GM19328 (cell line): ENCODE measurements at regions not wholly inside any gene's neighbourhood (a gene's known extent, or its start where the extent isn't known, plus 50 kb on each side); places are given as distances from the start of the nearest gene placed in this dataset.

ENCODE experiments used
- ATAC-seq: cut with Tn5 transposase; IDR thresholded peaks from one replicate; pipeline ENCODE4 v1.9.1; 2021; ENCODE audit warnings: mild to moderate bottlenecking, moderate library complexity; ENCODE audit not compliant: unreplicated experiment

DNA sequence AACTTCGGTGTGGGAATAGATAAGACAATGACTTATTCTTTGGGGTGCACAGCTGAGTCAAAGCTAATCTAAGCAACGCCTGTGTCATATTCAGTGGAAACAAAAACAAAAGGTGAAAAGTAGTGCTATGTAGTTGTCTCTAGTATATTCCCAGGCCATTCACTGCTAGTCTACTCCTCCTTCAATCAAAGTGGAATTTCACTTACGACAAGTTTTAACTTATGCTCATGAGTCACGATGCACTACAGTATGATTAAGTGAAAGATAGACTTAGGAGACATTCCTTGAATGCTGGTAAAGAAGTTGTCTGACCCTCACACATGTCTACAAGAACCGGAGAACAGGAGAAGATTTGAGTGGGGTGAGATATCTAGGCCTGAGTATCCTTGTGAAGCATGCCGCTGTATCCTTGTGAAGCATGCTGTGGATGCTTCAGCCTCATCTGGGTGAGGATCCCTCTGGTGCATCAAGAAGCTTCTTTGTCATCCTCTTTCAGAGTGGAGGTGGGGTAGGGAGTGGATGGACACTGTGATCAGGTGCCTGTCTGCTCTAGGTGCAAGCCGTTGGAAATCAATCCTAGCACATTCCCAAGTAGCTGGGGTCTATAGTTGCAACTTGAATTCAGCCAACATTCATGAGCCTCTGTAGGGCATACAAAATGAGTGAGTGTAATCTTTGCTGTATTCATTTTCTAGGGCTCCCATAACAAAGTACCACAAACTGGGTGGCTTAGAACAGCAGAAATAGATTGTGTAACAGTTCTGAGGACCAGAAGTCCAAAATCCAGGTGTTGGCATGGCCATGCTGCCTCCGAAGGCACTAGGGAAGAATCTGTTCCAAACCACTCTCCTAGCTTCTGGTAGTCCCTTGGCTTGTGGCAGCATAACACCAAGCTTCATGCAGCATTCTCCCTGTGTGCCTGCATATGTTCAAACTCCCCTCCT lies 173.5 kb upstream of the FN1 start:
- ATAC-seq: no peak

DNA sequence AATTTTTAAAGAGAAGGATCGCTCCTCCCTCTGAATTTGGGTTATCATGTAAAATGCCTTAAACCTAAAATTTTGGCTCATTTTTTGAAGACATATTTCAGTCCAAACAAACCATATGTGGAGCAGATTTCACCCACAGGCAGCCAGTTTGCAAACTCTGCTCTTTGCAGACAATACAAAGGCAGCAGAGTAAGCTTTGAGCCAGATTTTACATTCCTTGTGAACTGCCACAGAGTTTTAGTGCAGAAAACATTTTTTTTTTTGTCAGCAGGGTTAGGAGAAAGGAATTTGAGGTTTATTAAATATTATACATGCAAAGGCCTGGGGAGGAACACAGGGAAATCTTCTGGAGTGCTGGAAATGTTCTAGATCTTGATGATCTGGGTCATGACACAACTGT lies 171.9 kb upstream of the FN1 start:
- ATAC-seq: no peak

- ATAC-seq: no peak
Measured at GRCh38 chr2:215606219-215606618, 170.4 kb upstream of the FN1 start.

DNA sequence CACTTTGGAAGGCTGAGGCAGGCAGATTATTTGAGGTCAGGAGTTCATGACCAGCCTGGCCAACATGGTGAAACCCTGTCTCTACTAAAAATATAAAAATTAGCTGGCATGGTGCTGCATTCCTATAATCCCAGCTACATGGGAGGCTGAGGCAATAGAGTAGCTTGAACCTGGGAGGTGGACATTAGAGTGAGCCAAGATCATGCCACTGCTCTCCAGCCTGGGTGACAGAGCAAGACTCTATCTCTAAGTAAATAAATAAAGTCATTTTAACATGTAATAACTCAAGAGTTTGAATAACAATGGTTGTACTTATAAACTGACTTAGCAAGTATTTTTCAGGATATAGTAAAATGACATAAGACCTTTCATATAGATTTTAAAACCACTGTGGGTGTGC lies 169.3 kb upstream of the FN1 start:
- ATAC-seq: no peak

DNA sequence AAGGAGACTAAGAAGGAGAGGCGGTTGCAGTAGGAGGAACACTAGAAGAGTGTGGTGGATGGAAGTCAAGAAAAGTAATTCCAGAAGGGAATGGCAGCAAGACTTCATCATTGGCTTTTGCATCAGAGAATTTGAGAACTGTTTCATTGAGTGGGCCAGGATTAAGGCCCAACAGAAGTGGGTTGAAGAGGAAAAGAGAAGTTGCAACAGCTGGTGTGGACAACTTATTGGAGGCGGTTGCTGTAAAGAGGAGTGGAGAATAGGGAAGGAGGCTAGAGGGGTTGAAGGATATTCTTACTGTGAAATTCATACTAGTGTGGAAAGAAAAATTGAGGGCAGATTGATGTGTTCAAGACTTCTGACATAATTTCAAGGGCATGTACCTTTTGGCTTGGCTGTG lies 168.7 kb upstream of the FN1 start:
- no peak for ATAC-seq

GRCh38 chr2:215603440-215603839 lies 167.6 kb upstream of the FN1 start:
- ATAC-seq: no peak

DNA sequence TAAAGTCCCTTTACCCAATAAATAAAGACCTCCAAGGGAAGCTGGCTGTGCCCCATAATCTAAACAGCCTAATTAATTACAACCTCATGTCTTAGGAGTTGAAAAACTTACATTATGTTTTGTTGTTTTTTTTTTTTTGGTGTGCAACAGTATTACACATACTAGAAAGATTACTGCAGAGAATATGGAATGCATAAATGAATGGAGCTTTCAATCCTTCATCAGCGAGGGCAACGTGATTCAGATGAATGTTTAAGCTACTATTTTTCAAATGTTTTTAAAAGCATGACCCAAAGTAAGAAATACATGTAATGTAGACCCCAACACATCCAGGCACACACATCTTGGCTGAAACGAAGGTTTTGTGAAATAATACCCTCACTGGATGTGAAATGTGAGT lies 167.1 kb upstream of the FN1 start:
- ATAC-seq: no peak

DNA sequence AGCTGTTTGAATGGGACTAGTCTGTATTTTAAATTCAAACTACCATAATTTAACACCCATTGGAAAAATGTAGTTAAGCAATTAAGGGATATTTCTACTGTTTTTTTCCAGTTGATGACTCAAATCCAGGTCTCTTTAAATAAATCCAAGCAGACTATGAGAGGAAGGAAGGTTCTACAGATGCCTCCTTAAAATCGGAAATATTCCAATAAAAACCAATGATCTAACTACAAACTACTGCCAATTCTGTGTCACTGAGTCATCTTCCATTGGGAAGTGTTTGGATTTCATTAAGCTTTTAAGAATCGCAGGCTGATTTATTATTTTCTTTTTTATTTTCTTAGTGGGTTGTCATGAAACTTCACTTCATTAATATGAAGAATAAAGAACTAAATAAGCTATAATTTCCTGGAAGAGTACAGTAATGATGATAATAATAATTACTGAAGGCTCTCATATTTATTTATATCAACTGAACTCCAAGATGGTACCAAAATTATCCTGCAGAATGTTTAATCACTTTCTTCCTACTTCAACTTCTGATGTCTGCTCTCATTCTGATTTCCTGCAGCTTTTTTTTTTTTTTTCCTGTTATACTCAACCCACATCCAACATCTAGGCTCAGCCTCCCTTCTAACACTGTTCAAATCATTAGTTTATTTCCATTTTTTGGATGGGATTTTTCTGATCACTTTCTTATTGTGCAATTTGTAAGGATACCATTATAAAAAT lies 166.3 kb upstream of the FN1 start:
- ATAC-seq: no peak

DNA sequence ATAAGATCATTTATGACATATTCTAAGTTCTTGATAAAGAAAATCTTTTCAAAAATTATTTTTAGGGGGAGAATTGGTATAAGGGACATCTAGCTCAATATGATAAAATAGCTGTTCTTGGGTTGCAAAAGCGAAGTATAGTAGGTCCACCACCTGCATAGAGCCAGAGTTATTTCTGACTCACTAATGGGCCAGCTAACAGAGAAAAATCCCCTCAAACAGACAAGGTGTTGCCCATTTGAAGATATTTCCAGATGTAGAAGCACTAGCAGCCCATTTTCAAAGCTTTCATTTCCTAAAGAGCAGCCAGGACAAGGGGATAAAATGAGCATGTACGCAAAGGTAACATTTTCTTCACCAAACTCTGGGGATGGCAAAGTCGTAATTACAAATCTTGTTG lies 165.7 kb upstream of the FN1 start:
- ATAC-seq: no peak

DNA sequence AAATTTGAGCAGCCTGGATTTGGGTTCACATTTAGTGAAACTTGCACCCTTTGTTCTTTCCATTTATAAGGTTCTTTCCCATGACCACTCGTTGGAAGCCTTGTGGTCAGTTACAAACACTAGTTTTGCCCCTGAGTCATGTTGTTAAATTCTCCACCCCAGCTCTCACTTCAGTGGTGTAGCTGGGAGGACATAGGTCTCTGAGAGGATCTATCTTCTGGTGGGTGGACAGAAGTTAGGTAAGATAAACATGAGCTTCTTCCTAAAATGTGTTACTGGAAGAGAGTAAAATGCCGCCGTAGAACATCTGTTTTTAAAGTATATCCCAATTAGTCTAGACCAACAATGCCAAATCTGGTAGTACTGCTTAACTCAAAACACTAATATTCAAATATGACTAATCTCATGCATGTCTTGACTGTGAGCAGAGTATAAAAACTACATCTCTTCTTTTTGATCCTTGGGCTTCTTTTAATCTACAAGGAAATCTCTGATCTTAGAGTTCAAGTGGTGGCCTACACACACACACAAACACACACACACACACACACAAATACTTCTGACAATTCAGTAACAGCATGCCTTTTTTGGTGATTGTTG lies 162.6 kb upstream of the FN1 start:
- ATAC-seq: no peak

DNA sequence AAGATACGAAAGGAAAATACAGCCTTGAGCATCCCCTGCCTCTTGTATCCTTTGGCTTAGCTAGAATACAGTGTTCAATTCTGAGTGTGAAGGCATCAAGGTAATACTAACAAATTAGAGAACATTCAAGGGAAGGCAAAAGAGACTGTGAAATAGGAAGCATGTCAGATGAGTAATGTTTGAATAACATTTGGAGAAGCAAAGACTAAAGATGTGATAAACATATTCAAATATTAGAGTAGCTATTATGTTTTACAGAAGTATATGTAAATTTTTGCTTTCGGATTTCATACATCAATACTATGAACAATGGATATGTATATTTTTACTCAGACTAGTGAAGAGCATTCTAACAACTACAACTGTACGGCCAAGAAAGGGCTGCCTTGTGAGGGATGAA lies 161.7 kb upstream of the FN1 start:
- ATAC-seq: no peak

DNA sequence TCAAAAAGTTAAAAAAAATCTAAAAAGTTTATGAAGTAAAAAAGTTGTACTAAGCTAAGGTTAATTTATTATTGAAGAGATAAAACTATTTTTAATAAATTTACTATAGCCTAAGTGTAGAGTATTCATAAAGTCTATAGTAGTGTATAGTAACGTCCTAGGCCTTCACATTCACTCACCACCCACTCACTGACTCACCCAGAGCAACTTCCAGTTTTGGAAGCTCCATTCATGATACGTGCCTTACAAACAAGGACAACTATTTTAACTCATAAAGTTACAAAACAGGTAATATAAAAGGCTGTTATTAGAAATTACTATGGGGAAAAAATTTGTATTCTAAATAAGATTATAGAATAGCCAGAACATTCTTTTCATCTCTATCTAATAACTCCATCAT lies 158.9 kb upstream of the FN1 start:
- ATAC-seq: no peak

DNA sequence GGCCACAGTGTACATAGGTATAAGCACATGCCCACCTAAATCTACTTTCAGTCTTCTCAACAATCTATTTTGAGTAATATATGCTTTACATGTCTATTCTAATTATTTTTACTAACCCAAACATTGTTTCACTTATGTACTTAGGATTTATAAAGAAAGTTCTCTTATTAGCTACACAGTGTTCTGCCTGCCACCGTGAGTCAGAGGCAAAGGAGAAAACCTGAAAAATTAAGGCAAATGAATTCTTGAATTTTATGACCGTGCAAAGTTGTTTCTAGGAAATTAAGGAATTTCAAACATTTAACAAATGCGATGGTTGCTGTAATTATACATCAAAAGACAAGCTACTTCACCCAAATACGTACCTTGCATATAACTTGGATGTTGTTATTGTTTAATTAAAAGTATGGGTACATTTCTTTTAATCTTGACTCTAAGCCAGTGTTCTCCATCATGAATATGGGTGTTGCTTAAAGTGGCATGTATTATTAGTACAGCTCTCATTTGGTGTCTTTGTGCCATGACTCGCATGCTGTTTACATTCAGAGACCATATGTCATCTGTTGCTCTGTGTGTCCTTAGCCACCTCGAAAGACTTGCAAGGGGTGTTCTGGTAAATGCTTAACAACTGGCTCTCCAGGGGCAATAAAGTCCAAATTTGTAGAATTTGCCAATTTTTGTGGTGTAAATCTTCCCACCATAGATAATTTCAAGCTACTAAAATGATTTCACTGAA lies 154.3 kb upstream of the FN1 start:
- ATAC-seq: no peak

GRCh38 chr2:215583881-215584280 lies 148.0 kb upstream of the FN1 start:
- no peak for ATAC-seq

DNA sequence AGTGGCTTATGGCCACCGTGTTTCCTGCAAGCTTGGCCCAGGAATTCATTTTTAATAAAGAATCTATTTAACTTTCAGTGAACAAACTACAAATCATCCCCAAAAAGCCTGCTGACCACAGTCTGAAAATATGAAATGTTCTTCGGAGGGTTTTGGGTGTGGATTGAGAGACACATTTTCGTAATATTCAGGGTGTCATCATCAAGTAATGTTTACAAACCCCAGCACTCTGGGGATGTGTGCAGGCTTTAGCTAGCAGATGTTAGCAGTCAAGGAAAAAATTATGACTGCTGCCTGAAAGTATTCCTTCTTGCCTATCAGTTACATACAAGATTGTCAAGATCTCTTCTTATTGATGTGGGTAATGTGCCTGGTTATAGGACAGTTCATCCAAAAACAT lies 143.9 kb upstream of the FN1 start:
- no peak for ATAC-seq

- ATAC-seq: no peak
Measured at GRCh38 chr2:215577356-215577755, 141.5 kb upstream of the FN1 start.

DNA sequence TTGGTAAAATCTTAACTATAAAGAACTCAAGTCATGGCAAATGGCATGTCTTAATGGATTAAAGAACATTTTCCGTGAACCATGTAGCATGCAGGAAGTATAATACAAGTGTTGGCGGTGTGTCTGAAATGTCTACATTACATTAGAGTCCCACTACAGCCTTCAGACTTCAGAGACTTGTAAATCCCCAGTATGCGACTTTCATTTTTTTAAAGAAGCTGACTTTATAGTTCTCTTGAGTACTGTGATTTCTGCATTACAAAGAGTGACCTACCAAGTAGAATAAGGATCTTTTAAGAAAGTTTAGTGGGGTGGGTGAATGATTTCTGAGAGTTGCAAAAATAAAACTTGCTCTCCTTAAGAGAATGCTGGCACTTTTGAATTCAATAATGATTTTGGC lies 140.7 kb upstream of the FN1 start:
- ATAC-seq: no peak

- no peak for ATAC-seq
Measured at GRCh38 chr2:215573496-215573895, 137.6 kb upstream of the FN1 start.

DNA sequence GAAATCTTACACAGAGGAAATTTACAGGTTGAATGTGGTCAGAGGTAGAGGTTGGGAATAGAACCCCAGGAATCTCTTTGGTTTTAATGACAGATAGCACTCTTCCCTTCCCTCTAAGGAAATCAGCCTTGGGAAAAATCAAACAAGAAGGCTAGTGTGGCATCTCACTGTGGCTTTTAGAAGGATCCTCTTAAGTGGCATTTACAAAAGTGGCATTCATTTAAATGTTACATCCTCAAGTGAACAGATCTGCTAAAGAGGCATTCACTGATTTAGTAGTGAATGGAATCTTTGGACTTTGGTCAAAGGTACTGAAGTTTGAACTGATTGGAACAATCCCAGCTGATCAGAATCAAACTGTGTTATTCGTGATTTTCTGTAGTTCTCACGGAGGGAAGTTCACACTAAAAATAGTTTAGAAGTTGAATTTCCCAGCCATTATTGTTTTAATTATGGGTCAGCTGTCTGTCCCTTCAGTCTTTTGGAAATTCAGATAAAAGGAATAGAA lies 136.5 kb upstream of the FN1 start:
- no peak for ATAC-seq

DNA sequence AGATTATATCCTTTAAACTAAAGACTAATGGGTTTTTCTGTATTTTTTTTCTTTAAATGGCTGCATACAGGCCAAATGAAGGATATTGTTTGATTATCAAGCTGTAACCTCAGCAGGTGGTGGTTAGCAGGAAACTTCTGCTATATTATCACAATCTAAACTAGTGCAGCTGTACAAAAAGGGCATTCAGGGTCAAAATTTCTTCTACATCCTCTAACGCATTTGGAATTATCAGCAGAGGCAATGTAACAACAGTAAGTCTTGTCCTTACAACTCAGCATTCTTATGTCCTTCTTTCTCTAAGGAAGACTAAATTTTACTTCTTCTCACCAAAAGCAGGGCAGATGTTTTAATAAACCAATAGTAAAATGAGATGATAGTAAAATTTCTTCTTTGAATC lies 135.8 kb upstream of the FN1 start:
- no peak for ATAC-seq

- ATAC-seq: peak; percentile 63
Measured at GRCh38 chr2:215567504-215567903, 131.6 kb upstream of the FN1 start.
